Activated naive CD4-positive, alpha-beta T cell treated with anti-CD3 and anti-CD28 coated beads, Interleukin-2, amount 50 U/mL, for 72 hours (primary cell): ENCODE measurements at regions not wholly inside any gene's neighbourhood (a gene's known extent, or its start where the extent isn't known, plus 50 kb on each side); places are given as distances from the start of the nearest gene placed in this dataset.
"Not testable (repeated sequence)": the region's sequence is repeated elsewhere in the genome, so short reads cannot be mapped to it uniquely, and the experiment has no call there.

ENCODE experiments used
- ATAC-seq, 2 donors: fragments of 150-1000 bp; cut with Tn5 transposase; 2 replicates each; pipeline ENCODE4 v1.10.0; 2021; ENCODE audit warnings: mild to moderate bottlenecking in 2 of 2, moderate library complexity in 2 of 2
- DNase-seq, 2 donors: peaks; one replicate each; pipeline ENCODE4 v3.0.0; 2021 to 2022; ENCODE audit warnings: low spot score in 2 of 2
- H3K27ac Mint-ChIP-seq, 2 donors: one replicate each; pipeline ENCODE4 v1.8.0; 2022; ENCODE audit warnings: mild to moderate bottlenecking in 2 of 2, mixed read lengths in 2 of 2
- H3K36me3 Mint-ChIP-seq, 2 donors: one replicate each; pipeline ENCODE4 v1.8.0; 2022; ENCODE audit warnings: mixed read lengths in 2 of 2
- H3K9me3 Mint-ChIP-seq, 2 donors: one replicate each; pipeline ENCODE4 v1.8.0; 2022; ENCODE audit warnings: mixed read lengths in 2 of 2

DNA sequence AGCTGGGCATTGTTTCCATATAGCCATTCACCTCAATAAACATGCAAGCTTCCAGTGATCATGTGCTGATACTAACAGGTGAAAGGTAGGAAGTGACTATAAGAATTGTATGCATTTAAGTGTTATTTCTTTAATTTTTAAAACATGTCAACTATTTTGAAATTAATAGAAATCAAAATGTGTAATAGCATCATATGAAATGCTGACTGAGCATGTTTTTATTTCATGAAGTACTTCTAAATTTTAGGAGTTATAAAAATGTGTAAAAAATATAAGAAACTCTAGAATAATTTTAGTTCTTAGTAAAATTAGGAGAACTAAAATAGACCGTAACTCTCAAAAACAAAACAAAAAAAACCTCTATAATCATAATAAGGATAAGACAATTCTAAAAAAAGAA lies 229.3 kb upstream of the ARPP21 start:
- Mint-ChIP-seq H3K27ac (no peak overlapping the region), H3K36me3 (no peaks in the 10 kb centered on the region), H3K9me3 (peaks cover 4 to 15% of the 10 kb centered on the region in 2 donors)
- DNase-seq (no peak), ATAC-seq (no peak)

DNA sequence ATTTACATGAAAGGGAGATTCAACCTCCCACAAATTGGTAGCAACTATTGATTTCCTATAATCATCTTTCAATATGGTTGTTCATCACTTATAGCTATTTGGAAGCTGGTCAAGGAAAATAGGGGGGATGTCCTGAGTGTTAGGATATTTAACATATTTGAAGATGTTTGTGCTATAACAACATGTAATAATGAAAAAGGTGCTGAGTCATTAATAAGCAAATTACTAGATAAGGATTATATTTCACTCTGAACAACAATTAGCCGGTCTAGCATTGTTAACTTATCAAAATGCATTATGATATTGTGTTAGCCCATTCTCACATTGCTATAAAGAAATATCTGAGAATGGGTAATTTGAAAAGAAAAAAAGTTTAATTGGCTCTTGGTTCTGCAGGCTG lies 225.8 kb upstream of the ARPP21 start:
- DNase-seq (no peak), ATAC-seq (no peak)
- Mint-ChIP-seq H3K9me3 (peaks cover 9 to 15% of the 10 kb centered on the region in 2 donors), H3K36me3 (no peaks in the 10 kb centered on the region), H3K27ac (no peak overlapping the region)

DNA sequence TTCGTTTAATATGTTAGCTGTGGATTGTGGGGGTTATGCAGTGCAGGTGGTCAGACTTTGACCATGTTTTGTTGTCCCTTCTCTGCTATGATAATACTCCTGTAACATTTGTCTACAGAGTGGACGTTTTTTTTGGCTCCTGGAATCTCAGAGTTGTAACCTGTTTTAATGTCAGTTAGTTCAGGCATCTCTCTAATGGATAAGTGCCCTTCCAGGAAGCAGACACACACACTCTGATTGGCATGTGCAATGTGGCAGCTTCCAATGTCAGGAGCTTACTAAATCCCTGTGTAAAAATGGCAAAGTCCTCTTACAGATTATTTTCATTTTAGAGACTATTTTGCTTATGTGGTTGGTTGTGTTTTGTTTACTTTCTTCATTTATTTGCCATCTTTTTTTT lies 222.2 kb upstream of the ARPP21 start:
- DNase-seq (no peak), ATAC-seq (no peak)
- H3K9me3 Mint-ChIP-seq, result peaks cover 9 to 15% of the 10 kb centered on the region in 2 donors
- H3K27ac Mint-ChIP-seq, result no peak overlapping the region
- H3K36me3 Mint-ChIP-seq, result no peaks in the 10 kb centered on the region

DNA sequence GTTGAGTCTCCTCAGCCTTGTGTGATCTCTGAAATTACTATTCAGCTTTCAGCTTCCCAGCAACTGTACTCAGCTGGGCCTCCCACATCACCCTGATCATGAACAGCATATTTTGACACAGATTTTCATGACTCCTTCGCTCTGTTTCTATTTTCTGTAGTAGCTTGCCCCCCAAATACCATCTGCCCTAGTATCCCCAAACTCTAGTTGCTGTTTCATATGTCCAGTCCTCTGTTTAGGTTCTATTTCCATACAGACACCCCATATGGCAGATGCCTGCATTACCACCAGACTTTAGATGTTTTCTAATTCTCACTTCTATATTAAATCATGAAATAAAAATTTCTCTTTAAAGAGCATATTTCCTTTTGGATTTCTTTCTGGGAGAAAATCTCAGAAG lies 217.2 kb upstream of the ARPP21 start:
- Mint-ChIP-seq H3K36me3 (no peaks in the 10 kb centered on the region), H3K9me3 (peaks cover 6% of the 10 kb centered on the region in 2 donors), H3K27ac (no peak overlapping the region)
- DNase-seq (no peak), ATAC-seq (no peak)

DNA sequence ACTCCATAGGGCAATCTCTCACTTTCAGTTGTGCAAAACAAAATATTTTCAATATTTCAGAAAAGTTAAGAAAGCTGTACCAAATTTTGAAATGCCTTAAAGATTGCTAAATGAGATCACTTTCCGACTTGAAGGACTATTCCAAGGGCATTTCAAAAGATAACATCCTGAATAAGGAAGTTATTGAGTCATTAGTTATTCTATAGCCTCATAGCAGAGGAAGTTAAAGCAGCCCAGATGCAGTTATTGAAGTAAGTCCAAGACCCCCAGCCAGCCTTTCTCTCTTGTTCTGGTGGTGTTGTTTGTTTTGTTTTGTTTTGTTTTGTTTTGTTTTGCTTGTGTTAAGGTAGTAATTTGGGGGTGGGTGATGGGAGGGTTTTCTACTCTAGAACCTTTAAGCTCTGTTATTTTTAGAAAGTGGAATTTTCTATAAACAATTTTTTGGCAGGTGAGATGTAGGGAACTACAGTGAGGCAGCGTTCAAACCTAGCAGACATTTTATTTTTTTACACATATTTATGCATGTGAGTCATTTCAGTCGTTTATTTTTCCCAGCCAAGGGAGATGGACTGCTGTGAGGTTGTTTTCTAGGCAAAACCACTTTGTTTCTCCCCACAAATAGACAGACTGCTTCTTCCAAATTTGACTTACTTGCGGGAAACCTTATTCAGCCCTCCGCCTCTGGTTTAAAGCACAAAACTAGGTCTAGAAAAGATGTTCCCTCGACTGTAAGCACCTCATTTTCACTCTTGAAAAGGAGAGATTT lies 216.3 kb upstream of the ARPP21 start:
- DNase-seq (no peak), ATAC-seq (no peak)
- Mint-ChIP-seq H3K27ac (no peak overlapping the region), H3K36me3 (no peaks in the 10 kb centered on the region), H3K9me3 (peaks cover 3 to 6% of the 10 kb centered on the region in 2 donors)

DNA sequence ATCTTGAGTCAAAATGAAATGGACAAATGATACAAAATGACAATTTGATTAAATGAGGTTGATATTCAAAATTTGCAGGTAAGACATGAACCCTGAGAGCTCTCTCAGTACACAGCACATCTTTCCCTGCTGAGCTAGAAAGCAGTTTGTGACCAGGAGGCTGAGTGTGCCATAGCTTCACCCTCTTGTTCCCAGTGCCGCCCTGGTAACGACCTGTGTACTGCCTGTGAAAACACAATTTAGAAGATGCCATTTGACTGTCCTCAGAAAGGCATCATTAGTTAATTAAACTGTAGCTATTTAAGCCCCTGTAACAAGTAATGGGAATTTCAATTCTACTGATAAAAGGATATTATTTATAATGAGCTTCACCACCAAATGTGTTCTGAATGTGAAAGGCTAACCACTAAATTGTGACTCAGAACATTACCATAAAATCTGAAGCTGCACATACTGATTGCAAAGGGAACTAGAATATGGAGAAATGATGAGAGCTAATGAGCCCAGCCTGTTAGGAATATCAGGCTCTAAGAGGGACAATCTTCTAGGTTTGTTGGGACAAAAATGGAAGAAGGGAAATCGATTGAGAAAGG lies 212.9 kb upstream of the ARPP21 start:
- H3K9me3 Mint-ChIP-seq, result peaks cover 3 to 6% of the 10 kb centered on the region in 2 donors
- no peak for ATAC-seq
- no peak overlapping the region for H3K27ac Mint-ChIP-seq
- DNase-seq, result no peak
- no peaks in the 10 kb centered on the region for H3K36me3 Mint-ChIP-seq

DNA sequence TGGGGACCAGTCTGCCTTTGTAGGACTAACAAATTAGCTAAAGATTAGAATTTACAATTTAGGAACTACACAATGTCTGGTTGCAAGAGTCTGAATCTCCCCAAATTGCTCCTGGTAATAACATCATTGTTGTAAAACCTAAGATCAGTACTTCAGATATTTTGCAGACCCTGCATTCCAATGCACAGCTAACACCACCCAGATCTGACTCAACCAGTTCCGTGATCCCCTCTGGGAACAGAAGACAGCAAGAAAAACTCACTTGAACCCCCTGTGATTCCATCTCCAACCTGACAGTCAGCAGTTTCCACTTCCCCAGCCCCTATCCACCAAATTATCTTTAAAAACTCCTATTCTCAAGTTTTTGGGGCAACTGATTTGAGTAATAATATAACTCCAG lies 201.9 kb upstream of the ARPP21 start:
- ATAC-seq, result no peak

DNA sequence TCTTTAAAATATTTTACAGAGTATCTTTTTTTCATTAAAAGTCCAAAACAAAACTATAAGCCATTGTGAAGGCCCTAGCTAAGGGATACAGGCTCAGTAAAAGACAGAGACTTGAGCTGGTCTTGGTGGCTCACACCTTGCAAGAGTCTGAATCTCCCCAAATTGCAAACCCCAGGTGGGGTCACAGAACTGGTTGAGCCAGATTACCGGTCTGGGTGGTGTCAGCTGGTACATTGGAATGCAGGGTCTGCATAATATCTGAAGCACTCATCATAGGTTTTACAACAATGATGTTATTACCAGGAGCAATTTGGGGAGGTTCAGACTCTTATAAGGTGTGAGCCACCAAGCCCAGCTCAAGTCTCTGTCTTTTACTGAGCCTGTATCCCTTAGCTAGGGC lies 201.2 kb upstream of the ARPP21 start:
- Mint-ChIP-seq H3K9me3 (peaks cover 4 to 6% of the 10 kb centered on the region in 2 donors), H3K36me3 (no peaks in the 10 kb centered on the region), H3K27ac (no peak overlapping the region)
- no peak for ATAC-seq
- DNase-seq, result no peak

More for the DNA sequence above, 201.9 kb upstream of the ARPP21 start:
- Mint-ChIP-seq H3K27ac (no peak overlapping the region), H3K36me3 (no peaks in the 10 kb centered on the region), H3K9me3 (peaks cover 4 to 6% of the 10 kb centered on the region in 2 donors)
- DNase-seq, result no peak

DNA sequence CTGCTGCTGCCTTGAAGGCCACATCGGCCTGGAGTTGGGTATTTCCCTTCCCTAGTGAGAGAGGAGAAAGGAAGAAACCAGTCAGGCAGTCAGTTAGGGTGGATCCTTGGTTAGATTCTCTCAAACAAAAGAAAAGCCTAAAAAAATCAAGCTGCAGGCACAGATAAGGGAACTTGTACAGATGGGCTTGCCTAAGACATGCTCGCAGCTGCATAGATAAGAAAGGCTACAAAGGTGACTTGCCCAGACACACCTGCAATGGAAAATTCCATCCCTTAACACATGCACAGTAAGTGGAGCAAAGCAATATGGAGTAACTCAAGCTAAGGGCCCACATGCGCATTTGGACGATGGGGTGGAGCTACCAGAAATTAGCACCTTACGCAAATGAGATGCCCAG lies 199.7 kb upstream of the ARPP21 start:
- no peak overlapping the region for H3K27ac Mint-ChIP-seq

DNA sequence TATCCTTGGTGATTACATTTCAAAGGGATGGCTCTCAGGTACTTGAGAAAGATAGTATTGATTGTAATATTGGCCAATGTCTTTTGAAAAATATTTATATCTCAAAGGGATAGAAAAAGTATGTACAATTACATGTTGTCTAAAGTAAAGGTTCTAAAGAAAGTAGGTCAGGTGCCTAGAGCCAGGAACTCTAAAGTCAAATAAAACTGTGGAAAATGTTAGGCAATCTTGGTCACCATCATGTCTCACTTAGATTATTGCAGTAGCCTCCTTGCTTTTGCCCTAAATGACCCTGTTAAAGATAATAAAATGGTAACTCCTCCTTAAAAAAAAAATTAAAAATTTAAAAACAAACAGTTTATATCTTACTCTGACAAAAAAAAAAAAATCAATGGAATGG lies 198.5 kb upstream of the ARPP21 start:
- no peak overlapping the region for H3K27ac Mint-ChIP-seq
- ATAC-seq, result no peak
- H3K9me3 Mint-ChIP-seq, result peaks cover 4 to 12% of the 10 kb centered on the region in 2 donors
- H3K36me3 Mint-ChIP-seq, result no peaks in the 10 kb centered on the region
- DNase-seq, result no peak

More for the DNA sequence above, 199.7 kb upstream of the ARPP21 start:
- H3K9me3 Mint-ChIP-seq, result peaks cover 4 to 12% of the 10 kb centered on the region in 2 donors
- H3K36me3 Mint-ChIP-seq, result no peaks in the 10 kb centered on the region
- no peak for ATAC-seq
- DNase-seq, result no peak

DNA sequence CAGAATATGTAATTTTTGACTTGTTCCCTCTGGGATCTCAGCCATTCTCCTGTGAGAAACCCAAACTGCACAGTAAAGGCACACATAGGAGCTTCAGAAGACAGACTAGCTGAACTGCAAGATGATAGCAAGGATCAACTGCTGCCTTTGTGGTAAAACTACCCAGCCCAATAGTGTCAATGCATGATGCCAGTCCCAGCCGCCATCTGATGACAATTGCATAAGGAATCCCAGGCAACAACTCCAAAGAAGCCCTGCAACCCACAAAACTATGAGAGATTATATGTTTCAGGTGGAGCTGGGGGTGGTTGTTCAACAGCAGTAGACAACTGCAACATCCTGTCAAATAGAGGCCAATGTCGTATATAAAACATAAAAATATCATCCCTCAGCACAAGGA lies 192.4 kb upstream of the ARPP21 start:
- Mint-ChIP-seq H3K27ac (no peak overlapping the region), H3K36me3 (no peaks in the 10 kb centered on the region), H3K9me3 (peaks cover 0 to 6% of the 10 kb centered on the region in 2 donors)
- no peak for ATAC-seq
- no peak for DNase-seq

DNA sequence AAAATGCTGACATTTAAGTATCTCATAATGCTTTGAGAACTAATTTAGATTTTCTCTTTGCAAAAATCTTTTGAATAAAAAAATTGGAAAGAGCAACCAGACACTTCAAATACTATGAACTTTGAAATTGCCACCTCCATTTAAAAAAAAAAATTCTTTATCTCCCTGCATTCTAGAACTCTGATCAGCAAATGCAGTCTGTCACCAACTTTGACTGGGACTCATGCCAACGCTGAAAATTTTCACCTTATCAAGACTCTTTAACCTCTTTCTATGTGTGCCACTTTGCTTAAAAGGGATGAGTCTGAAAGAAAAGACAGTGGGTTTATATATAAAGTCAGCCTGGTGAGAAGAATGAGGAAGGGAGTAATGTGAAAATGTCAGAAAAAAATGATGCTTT lies 191.2 kb upstream of the ARPP21 start:
- DNase-seq, result no peak
- peaks cover 0 to 6% of the 10 kb centered on the region in 2 donors for H3K9me3 Mint-ChIP-seq
- no peak for ATAC-seq
- no peak overlapping the region for H3K27ac Mint-ChIP-seq
- no peaks in the 10 kb centered on the region for H3K36me3 Mint-ChIP-seq

DNA sequence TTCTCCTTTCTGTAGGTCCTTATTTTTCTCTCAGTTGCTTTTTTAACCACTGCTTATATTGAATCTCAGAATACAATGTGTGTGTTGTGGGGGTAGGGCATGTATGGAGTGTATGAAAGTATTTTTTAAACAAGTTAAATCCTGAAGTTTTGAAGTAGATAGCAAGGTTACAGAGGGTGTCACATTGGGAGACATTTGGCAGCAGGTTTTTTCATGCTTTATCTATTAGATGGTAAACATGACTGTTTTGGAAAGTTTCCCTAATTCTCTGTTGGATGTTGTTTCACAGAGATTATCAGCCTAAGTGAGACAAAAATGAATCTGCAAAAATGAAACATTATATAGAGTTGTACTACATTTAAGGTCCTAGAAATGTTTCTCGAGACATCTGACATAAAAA lies 190.6 kb upstream of the ARPP21 start:
- Mint-ChIP-seq H3K9me3 (peaks cover 4 to 10% of the 10 kb centered on the region in 2 donors), H3K27ac (no peak overlapping the region), H3K36me3 (no peaks in the 10 kb centered on the region)
- no peak for ATAC-seq
- no peak for DNase-seq

DNA sequence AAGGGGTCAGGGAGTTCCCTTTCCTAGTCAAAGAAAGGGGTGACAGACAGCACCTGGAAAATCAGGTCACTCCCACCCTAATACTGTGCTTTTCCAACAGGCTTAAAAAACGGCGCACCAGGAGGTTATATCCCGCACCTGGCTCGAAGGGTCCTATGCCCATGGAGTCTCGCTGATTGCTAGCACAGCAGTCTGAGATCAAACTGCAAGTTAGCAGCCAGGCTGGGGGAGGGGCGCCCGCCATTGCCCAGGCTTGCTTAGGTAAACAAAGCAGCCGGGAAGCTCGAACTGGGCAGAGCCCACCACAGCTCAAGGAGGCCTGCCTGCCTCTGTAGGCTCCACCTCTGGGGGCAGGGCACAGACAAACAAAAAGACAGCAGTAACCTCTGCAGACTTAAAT lies 184.5 kb upstream of the ARPP21 start:
- not testable (repeated sequence) for DNase-seq, H3K27ac Mint-ChIP-seq, ATAC-seq, H3K36me3 Mint-ChIP-seq
- H3K9me3 Mint-ChIP-seq, result peaks cover 16 to 18% of the 10 kb centered on the region in 2 donors

DNA sequence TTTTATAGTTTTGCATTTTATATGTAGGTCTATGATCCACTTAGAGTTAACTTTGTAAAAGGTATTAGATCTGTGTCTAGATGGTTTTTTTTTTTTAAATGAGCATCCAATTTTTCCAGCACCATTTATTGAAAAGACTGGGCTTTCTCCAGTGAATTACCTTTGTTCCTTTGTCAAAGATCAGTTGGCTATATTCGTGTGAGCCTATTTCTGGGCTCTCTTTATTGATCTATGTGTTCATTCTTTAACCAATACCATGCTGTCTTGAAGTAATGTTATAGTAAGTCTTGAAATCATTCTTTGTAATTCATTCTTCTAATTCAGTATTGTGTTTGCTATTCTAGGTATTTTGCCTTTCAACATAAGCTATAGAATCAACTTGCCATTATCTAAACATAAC lies 165.4 kb upstream of the ARPP21 start:
- no peak for ATAC-seq
- DNase-seq, result no peak
- Mint-ChIP-seq H3K9me3 (peaks cover 0 to 15% of the 10 kb centered on the region in 2 donors), H3K27ac (no peak overlapping the region), H3K36me3 (no peaks in the 10 kb centered on the region)

DNA sequence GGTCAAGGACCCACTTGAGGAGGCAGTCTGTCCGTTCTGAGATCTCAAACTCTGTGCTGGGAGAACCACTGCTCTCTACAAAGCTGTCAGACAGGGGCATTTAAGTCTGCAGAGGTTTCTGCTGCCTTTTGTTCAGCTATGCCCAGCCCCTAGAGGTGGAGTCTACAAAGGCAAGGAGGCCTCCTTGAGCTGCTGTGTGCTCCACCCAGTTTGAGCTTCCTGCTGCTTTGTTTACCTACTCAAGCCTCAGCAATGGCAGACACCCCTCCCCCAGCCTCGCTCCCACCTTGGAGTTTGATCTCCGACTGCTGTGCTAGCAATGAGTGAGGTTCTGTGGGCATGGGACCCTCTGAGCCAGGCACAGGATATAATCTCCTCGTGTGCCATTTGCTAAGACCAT lies 156.8 kb upstream of the ARPP21 start:
- H3K27ac Mint-ChIP-seq, DNase-seq, ATAC-seq: not testable (repeated sequence)
- Mint-ChIP-seq H3K36me3 (peaks cover 0 to 14% of the 10 kb centered on the region in 2 donors), H3K9me3 (peaks cover 12 to 16% of the 10 kb centered on the region in 2 donors)

DNA sequence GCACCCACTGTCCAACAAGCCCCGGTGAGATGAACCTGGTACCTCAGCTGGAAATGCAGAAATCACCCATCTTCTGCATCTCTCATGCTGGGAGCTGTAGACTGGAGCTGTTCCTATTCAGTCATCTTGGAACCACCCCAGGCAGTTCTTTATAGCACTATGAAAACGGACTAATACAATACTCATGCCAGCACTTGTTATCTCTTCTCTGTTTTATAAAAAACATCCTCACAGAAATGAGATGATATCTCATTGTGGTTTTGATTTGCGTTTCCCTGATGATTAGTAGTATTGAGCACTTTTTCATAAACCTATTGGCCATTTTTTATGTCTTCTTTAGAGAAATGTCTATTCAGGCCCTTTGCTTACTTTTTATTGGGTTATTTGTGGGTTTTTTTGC lies 156.2 kb upstream of the ARPP21 start:
- Mint-ChIP-seq H3K9me3 (peaks cover 12 to 14% of the 10 kb centered on the region in 2 donors), H3K27ac (no peak overlapping the region)
- ATAC-seq, result no peak

More for the DNA sequence above, 156.2 kb upstream of the ARPP21 start:
- no peak for DNase-seq
- peaks cover 0 to 14% of the 10 kb centered on the region in 2 donors for H3K36me3 Mint-ChIP-seq
